COLO668 (cell line): ENCODE measurements at regions not wholly inside any gene's neighbourhood (a gene's known extent, or its start where the extent isn't known, plus 50 kb on each side); places are given as distances from the start of the nearest gene placed in this dataset.

Experiments used
- DNase-seq: peaks from one replicate; lab custom pipeline; 2025; ENCODE audit not compliant: unreplicated experiment; lab: John Stamatoyannopoulos, UW

DNA sequence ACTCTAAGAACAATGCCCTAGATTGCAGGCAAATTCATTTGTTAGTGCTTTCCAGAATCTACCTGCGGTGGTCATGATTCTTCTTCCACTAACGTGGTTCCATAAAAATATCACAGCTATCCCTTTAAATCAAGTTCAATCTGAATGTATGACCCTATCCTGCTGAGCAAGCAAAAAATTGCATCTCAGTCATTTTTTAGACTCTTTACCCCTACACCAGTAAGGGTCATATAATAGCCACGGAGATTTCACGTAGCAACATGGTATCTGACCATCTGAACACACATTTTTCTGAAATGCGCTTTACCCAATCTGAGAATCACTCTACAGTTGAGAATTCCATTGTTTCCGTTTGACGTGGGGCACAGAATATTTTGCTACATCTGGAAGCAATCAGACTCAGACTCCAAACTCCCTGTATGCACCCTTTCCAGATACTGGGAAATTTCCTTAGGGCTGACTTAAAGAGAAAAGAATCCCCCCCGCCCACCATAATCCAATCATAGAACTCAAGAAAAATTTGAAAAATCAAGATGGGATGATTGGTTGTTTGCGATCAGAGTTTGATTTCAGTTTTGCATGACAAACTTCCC is 699.2 kb upstream of the ZP4 start:
- no peak for DNase-seq

GRCh38 chr1:238582816-238583215 is 692.1 kb upstream of the ZP4 start:
- DNase-seq = no peak

- no peak for DNase-seq
Observed at GRCh38 chr1:238581332-238581731, 690.6 kb upstream of the ZP4 start.

GRCh38 chr1:238568735-238569134 is 678.0 kb upstream of the ZP4 start:
- DNase-seq = no peak

GRCh38 chr1:238562341-238562740 is 671.6 kb upstream of the ZP4 start:
- no peak for DNase-seq

DNA sequence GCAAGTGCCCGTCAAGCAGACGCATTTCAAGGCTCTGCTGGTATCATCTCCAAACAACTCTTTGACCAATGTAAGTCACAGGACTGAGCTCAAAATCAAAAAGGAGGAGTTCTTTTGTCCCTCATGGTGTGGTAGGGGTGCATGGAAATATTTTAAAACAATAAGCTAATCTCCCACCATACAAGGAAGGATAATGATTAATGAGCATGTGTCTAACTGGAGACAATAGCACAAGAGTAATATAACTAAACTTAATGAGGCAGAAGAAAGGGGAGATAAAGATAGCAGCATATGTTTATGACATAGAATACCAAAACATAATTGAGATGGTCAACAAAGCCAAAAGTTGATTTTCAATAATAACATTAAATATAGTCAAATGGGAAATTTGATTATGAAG is 668.0 kb upstream of the ZP4 start:
- DNase-seq = no peak

GRCh38 chr1:238558156-238558555 is 667.4 kb upstream of the ZP4 start:
- no peak for DNase-seq

GRCh38 chr1:238552271-238552670 is 661.5 kb upstream of the ZP4 start:
- no peak for DNase-seq

DNA sequence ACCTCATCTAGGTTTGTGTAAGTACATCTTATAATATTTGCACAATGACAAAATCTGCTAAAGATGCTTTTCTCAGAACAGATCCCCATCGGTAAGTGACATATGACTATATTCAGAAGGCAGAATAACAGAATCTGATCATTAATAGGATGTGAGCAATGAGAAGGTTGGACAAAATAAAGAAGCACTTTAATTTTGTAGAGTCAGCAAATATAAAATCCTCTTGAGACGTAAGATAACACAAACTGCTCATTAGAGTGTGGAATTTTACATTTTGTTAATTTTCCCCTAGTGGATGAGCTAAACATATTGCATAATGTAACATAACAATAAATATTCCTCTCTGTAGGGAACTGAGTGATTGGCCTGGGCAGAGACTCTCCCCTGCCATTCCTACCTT is 658.4 kb upstream of the ZP4 start:
- no peak for DNase-seq

DNA sequence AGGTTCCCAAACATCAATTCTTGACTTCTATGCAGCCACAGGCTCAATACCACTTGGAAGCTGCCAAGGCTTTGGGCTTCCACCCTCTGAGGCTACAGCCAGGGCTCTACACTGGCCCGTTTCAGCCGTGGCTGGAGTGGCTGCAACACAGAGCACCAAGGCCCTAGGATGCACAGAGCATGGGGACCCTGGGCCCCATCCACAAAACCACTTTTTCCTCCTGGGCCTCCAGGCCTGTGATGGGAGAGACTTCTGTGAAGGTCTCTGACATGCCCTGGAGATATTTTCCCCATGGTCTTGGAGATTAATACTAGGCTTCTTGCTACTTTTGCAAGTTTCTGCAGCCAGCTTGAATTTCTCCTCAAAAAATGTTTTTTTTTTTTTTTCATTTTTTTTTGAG is 655.4 kb upstream of the ZP4 start:
- no peak for DNase-seq

DNA sequence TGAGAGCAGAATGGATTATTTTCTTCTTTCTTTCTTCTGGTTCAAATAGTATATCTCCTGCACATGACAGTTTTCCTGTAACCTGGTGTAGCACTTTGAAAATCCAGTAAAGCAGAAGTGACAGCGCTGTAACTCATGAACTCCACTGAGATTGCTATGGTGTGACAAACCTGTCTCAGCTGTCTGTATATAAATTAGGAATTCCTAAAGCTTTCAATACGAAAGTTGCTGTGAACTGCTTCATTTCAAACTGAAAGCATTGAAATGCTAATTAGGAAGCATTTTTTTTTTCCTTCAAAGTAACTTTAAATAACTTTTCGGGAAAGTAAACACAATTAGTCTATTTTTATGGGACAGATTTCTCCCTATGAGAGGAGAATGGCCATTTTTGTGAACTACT is 646.9 kb upstream of the ZP4 start:
- no peak for DNase-seq

DNA sequence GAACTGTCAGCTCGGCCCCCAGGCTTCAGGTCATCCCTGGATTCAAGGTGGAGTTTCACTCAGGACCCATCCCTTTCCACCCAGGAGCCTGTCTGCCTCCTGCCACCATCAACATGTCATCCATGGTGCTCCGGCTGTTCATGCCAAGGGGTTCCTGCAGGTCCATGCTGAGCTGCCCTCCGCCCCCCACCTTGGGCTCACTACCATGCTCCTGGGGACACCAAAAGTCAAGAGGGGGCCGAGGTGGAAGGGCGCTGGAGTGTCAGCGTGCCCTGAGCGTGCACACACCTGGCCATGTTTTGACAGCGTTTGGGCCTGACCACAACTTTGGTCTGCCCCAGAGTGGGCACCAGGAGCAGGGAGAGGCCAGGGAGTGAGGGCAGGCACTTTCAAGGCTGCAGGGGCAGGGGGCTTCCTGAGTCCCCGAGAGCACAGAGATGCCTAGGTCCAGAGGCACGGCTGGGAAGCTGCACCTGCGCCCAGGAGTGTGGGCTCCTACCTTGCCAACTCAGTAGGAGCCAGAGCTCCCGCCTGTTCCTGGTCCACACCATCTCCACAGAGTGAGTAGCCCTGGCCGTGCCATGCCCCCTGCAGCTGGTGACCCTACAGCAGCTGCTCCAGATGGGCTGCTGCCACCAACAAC is 639.6 kb upstream of the ZP4 start:
- DNase-seq = no peak

DNA sequence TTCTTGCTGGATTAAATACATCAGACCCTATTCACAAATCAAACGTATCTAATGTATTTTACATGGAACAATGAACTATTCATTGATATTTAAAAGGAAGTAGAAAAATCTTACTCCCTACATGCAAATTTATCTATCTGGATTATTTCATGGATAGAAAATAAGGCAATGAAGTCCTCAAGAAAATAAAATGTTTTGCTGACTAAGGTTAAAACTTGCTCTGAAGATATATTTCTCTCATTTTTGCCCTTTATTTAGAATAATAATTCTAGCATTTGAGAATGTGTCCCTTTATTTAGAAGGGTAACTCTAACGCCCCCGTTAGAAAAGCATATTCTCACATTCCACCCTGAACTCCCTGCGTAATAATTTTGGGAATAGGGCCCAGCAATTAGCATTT is 627.0 kb upstream of the ZP4 start:
- no peak for DNase-seq

DNA sequence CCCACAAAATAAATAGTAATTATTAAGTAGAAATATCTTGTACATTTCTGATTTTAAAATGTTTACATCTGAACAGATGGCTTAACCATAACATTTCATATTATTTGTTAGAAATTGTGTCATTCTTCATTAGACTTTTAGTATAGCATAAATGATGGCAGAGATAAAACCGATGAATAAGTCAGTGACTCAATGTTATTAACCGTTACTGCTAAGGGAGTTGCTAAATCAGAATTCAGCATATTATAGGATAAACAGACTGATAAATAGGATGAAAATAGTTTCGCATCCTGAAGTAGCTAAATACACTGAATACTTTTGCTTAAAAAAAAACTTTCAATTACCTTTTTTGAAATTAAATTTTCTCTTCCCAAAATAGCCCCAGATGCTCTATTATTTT is 610.6 kb upstream of the ZP4 start:
- DNase-seq = no peak

DNA sequence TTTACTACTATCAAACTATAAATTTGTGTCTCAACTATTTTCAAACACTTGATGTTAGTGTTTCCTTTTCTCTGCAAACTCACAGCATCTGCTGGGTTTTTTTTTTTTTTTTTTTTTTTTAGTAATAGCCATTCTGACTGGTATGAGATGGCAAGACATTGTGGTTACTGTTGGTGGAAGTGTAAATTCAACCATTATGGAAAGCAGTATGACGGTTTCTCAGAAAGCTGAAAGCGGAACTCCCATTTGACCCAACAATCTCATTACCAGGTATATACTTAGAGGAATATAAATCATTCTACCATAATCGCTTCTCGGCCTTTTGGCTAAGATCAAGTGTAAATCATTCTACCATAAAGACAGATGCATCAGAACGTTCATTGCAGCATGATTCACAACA is 608.3 kb upstream of the ZP4 start:
- no peak for DNase-seq

GRCh38 chr1:238492271-238492670 is 601.5 kb upstream of the ZP4 start:
- no peak for DNase-seq

DNA sequence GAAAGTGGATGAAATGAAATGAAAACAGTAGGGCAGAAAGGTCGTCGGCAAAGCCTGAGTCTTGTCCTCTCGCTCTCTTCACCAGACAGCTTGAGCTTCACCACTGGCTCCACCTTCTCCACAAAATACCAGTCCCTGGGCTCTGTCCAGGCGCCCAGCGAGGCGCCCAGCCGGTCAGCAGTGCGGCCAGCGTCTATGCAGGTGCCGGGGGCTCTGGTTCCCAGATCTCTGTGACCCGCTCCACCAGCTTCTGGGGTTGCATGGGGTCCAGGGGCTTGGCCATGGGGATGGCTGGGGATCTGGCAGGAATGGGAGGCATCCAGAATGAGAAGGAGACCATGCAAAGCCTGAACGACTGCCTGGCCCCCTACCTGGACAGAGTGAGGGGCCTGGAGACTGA is 600.5 kb upstream of the ZP4 start:
- DNase-seq = no peak

GRCh38 chr1:238489006-238489405 is 598.3 kb upstream of the ZP4 start:
- no peak for DNase-seq

GRCh38 chr1:238488401-238488800 is 597.7 kb upstream of the ZP4 start:
- no peak for DNase-seq

- no peak for DNase-seq
Observed at GRCh38 chr1:238487931-238488330, 597.2 kb upstream of the ZP4 start.

- no peak for DNase-seq
Observed at GRCh38 chr1:238485912-238486209, 595.1 kb upstream of the ZP4 start.

GRCh38 chr1:238485057-238485911 is 594.6 kb upstream of the ZP4 start:
- no peak for DNase-seq

GRCh38 chr1:238484121-238484520 is 593.4 kb upstream of the ZP4 start:
- no peak for DNase-seq
